Activated T-cell treated with anti-CD3 and anti-CD28 coated beads for 48 hours (primary cell): ENCODE measurements at regions not wholly inside any gene's neighbourhood (a gene's known extent, or its start where the extent isn't known, plus 50 kb on each side); places are given as distances from the start of the nearest gene placed in this dataset.

Experiments
- DNase-seq: peaks from one replicate; pipeline ENCODE4 v3.0.0-alpha.2; 2020; ENCODE audit warnings: low read depth

DNA sequence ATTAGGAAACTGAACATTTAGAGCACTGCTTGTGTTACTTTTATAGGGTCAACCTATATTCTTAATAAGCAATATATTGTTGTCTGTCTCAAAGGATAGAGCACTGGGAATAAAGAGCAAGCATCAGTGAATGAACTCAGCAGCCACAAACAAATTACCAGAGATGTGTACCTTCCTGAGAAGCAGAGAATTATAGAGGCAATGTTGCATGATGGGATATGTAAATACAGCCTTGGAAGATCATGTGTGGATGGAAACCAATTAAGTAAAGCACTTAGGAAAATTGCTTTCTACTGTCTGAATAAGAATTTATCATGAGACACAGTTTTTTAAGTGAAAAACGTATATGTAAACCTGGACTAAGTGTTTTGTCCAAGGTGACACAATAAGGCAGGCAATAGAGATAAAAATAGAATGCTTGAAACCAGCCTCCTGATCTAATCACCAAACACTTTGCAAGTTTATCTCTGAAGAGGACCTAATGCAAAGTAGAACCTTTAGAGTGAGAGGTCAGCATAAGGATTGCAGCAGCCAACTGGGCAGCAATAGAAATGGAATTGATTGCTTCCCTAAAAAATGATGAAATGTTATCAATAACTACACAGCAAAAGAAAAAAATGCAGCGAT, 848.0 kb downstream of the TUSC7 start:
- no peak for DNase-seq

DNA sequence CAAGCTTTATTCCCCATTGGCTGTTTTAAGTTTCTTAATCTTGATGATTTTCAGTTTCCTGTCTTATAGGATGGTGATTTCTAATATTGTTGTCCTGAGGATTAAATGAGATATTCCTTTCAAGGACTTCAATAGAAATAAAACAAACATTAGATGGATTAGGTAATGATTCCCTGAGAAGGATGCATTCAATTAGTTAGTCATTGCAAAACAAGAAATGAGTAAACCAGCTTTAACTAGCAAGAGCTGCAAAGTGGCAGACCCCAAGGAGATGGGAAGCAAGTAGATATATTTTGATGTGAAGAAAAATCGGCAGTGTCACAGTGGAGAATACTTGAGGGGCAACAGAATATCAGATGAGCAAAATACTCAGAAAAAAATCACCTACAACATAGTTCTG, 849.1 kb downstream of the TUSC7 start:
- no peak for DNase-seq

DNA sequence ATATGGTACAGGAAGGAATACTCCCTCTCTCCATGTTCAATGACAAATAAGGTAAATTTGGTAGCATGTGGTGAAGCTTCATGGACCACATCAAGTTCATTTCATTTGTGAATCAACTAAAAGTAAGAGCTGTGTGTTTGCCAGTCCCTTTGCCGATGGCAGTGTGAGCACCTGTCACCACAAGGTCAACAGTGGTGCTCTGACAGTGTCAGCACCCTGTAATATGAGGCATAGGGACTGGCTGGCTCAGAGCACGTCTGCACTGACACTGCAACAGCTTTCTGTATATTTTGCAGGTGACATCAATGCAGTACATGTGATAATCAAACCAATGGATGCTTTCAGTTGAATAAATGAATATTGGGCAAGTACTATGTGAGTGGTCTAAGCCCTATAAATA, 852.4 kb downstream of the TUSC7 start:
- no peak for DNase-seq

DNA sequence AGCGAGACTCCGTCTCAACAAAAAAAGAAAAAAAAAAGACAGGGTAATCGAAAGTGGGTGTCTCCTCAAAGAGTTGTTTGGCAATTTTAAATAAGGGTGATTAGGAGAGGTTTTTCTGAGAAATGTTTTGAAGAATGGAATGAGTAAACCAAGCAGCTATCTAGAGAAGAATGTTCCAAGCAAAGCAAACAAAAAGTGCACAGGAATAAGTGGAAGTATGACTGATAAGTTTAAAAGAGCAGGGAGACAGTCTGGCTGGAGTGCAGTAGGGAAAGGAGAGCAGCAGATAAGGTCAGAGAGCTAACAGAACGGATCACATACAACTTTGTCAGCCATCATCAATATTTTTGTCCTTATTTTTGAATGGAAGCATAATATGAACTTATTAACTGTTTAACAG, 853.5 kb downstream of the TUSC7 start:
- no peak for DNase-seq

DNA sequence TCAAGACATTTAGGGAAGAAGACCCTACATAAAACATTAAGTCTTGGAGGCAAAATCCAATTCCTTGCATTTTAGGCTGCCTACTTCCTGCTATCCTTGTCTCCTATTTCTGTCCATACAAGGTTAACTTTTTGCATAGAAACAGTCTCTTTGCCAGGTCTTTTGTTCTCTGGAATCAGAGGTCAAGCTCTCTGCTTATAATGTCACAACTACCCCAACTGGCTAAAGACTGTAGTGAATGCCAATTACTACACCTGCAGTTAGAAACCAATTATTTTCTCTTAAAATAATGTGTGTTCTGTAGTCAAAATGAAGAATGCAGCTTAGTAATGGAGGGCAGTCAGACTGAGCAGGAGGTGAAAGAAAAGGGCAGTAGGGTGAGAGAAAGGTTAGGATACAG, 856.2 kb downstream of the TUSC7 start:
- DNase-seq: no peak

DNA sequence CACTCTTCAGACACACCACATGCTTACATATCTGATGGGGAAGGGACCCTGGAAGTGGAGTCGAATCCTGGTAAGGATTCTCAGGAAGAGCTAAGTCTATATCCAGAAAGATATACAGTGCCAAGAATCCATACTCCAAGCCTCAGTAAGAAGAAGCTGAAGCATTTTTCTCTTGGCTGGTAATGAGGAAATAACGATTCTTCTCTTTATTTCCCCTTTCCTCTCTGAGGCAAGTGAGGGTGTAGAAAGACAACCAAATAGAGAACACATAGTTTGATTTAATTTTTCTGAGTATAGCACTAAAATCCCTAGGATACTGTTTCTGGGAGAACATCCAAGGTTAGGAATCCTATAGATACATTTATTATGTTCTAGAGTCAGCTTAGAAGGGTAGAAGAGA, 857.3 kb downstream of the TUSC7 start:
- no peak for DNase-seq

DNA sequence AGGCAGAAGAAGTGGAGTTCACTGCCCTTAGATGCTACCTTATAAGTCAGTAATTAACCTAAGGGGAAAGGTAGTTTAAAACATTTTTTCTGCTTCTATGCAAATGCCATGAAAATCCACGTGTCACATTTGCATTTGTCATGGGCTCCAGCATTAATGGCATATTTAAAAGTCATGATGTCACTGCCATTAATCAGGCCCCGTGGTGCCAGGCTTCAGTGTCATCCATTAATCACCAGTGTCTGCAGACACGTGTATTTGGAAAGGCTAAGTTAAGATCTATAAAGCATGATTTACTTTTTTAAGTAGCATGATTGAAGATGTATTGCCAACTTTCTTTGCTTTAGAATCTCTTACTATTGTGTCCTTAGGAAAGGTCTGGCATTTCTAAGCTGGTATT, 857.8 kb downstream of the TUSC7 start:
- no peak for DNase-seq

DNA sequence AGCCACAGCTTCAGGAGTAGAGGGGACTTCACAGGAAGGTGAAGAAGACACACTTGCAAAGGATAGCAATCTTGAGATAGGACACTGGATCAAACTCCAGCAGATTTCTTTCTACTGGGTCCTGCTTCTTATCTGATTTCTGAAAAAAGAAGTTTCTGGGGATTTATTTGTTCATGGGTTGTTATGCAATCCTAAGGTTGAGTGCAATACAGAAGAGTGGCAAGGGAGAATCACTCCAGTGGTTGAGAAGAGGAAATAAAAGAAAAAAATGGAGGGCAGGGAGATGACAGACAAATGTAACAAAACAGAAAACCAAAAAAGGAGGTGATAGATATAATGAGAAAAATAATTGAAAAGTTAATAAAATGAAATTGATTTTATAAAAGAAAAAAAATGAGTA, 858.3 kb downstream of the TUSC7 start:
- DNase-seq: no peak

DNA sequence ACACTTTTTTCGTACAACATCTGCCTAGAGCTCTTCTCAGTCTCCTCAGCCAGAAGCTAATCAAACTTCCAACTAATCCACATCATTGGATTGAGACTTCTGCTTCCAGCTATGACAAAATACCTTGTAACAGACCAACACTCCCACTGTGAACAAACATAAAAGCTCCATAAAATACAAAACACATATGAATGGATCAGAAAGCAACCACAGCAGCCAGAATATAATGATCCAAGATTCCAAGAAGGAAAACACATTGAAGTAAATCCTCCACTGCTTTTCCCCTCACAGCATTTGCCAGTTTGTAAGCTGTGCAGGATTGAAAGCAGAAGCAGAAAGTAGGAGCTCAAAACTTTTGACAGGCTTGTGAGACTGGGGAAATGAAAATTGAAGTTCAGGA, 863.2 kb downstream of the TUSC7 start:
- DNase-seq: no peak

DNA sequence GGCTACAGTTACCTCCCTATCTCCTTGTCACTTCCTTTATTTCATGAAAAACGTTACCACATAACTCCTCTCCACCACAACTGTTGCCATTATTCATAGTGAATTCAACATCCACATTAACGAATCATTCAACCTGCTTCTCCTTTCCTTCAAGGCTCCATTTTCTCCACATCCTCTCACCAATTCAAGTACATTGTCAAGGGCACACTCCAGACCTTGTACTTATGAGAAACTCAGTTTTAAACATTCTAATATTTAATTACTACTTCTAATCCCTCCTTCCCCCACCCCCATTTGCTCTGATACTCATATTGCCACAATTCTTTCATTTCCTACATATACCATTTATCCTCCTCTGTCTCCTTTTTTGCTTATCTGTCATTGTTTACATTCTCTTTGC, 871.2 kb downstream of the TUSC7 start:
- no peak for DNase-seq

DNA sequence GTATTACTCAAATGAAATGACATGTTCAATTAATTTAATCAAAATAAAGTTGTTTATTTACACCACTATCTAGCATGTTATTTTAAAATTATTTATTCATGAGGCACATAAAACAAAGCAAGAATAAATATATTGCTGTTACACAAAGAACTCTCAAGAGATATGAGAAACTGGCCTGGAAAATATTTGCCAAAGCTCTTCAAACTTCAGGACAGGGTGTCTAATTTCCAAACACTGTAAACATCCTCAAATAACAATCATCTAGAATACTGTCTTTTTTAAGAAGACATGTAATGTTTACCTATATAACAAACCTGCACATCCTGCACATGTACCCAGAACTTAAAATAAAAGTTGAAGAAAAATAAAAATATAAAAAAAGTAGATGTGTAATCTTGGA, 876.6 kb downstream of the TUSC7 start:
- no peak for DNase-seq

DNA sequence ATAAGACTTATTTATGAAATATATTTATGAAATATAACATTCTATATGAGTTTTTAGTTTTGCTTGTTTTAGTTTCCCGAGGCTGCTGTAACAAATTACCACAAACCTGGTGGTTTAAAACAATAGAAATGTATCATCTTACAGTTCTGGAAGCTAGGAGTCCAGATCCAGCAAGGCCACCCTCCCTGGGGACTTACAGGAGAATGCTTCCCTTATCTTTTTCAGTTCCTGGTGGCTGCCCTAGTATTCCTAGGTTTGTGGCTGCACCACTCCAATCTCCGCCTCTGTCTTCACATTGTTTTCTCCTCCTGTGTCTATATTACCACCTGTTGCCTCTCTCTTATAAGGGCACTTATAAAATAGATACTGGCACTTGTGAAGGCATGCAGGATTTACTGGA, 877.8 kb downstream of the TUSC7 start:
- no peak for DNase-seq

DNA sequence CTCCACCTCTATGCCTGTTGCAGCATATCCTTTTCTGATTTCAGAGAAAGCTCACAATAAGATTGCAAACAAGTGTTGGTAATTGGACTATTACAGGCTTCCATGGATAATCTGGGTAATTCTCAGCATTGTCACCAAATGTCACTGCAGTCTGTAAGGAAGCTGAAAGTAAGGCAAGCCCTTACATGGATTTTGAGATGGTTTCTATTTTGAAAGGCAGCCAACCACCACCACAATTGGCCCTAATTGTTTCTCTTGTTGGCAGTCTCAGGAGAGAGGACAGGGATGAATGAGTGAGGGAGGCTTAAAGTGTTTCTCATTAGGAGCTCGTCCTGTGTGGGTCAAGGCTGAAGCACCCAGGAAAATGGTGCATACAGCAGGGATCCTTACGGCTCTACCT, 879.9 kb downstream of the TUSC7 start:
- no peak for DNase-seq

DNA sequence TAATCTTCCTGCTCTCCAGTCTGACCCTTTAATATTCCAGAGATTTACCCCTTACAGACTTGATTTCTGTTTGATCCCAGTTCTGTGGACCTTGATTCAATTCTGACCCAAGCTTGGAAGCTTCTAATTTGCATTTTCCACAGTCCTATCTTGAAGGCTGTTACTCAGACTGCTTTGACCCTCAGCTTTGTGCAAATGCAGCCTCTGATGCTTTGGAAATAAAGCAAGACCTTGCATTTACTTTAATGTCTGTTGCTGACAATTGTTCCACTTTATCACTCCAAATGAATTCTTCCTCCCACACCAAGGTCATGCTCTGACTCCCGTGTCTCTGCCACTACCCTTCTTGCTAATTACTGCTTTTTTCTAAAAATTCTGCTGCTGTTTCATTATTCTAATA, 886.0 kb downstream of the TUSC7 start:
- no peak for DNase-seq

DNA sequence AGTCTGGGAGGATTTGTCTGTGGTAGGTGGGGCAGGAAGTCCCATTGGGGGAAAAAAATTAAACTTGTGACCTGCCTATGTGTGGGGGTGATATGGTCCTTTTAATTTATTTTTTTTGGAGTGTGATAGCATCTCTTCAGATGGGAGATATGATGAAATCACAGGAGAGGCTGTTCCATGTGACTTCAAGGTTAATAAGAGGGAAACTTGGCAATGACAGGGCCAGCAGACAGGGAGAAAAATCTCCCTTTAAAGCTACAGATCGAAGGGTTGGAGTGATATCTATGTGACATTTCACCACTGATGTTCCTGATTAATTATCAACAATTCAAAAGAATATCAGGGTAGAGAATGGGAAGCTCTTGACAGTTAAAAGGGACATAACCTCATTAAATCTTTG, 886.9 kb downstream of the TUSC7 start:
- no peak for DNase-seq

DNA sequence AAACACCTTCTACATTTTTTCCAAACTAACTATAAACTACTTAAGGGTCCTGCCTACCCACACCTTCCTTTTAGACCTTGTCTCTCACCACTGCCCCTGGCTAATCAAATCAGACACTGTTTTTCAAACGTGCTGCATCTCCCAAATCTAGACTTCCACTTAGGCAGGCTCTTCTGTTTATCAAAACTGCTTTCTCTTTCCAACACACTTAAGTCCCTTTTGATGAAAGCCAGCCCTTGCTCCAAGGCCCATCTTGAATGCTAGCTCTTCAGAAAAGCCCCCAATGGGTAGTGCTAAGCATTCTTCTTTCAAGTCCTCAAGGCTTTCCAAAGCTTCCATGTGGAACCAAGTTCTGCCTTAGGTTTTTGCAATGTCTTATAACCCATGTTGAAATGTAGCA, 888.3 kb downstream of the TUSC7 start:
- DNase-seq: no peak

DNA sequence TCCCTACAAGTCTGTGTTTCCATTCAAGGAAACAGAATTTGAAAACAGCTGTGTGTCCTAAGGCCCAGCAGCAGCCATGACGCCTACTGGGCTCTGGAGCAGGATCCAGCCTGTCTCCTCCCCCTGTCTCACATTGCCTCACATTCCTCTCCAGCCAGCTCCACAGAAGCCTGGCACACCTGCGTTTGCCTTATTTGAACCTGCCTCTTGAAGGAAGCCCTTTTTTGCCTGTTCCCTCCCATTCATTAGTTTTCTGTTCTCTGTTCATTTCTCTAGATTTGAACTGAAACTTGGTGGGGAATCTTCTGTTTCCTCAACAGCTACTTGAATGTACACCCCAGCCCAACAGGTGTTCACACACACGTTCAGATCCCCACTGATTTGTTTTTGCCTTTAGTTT, 890.5 kb downstream of the TUSC7 start:
- no peak for DNase-seq

DNA sequence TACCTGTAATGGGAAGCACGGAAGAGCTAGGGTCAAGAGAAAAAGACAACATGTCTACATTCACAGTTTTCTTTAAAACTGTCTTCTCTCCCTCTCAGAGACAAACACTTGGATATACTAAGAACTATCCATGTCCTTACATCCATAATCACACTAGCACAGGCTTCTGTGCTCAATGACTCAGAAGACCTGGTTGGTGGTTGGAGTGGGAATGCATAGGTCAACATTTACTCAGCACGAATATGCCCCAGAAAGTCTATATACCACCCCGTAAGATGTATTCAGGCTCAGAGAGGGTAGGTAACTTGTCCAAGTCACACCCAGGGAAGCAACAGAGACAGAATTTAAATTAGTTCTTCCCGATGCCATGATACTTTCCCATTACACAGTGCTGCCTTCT, 891.1 kb downstream of the TUSC7 start:
- DNase-seq: no peak

DNA sequence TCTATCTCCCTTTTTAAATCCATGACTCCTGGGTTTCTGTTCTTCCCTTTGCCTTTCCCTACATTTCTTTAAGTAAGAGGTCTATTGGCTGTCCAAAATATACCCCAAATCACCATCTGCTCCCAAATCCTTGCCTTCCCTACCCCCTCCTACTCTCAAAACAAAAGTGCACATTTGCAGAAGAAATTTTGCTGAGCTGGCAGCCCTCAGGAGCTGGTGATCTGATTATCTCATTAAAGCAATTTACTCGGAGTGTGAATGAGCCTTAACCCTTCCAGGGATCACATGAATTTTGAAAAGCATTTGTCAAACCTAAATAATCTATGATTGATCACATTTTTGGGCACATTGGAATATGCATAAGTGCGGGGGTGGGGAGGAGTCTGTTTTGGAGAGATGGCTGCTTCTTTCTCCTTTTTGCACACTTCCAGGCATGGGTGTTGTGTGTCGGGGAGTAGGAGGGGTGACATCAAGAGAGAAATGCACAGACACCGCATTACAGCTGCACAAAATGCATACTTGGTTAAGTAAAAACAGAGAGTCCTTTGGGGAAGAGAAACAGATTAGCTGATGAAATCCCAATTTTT, 892.6 kb downstream of the TUSC7 start:
- no peak for DNase-seq

DNA sequence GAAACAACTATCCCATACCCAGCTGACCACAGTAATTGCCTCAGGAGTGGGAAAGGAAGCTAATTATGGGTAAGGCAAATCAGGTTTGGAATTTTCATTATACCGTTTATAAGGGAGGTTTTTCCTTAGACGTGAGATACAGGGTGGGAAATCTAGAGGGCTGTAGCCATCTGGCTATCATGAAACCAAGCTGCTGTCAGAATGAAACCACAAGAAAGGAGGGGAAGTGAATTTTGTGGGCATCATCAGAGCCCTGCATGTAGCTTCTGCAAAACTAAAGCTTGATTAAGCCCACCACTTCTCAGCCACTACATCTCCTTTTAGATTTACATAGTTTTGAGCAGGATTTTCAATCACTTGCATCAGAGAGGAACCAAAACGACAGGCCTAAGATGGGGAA, 893.5 kb downstream of the TUSC7 start:
- DNase-seq: no peak

DNA sequence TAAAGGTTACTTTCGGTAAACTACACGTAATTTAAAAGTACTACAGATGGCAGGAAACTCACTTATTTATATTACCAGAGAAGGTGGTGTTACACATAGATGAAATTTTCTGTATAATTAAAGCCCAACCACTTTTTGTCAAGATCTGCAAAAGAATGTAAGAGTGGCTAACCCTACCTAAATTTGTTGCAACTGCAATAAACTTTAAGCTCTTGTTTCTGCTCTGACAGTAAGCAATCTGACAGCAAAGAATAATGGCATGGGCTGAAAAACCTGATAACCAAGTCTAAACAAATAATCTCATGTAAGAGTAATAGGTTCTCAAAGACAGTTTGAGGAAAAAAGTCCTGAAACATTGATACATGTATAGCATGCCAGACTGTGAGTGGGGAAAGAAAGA, 897.3 kb downstream of the TUSC7 start:
- DNase-seq: no peak

DNA sequence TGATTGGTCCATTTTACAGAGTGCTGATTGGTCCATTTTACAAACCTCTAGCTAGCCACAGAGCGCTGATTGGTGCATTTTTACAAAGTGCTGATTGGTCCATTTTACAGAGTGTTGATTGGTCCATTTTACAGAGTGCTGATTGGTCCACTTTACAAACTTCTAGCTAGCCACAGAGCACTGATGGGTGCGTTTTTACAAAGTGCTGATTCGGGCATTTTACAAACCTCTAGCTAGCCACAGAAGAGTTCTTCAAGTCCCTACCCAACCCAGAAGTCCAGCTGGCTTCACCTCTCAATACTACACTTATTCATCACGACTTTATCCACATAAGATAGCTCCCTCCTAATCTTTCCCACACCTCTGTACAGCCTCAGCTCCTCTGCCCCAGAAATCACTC, 899.8 kb downstream of the TUSC7 start:
- no peak for DNase-seq

DNA sequence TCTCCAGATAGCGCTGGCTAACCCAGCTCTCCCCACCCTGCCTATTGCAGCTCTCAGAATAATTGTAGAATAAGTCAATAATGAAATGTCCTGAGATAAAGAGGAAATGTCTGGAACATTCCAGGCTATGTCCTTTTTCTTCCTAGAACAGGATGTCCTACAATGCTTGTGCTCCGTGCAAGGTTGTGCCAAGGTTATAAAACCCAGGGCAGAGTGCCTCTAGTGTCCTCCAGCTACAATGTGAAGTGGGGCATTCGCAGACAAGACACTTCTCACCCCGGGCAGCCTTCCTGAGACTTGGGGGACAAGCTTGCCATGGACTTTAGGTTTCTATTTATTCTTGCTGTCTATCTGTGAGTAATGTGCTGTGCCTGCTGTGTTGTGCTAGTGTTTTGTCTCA, 900.6 kb downstream of the TUSC7 start:
- DNase-seq: no peak

DNA sequence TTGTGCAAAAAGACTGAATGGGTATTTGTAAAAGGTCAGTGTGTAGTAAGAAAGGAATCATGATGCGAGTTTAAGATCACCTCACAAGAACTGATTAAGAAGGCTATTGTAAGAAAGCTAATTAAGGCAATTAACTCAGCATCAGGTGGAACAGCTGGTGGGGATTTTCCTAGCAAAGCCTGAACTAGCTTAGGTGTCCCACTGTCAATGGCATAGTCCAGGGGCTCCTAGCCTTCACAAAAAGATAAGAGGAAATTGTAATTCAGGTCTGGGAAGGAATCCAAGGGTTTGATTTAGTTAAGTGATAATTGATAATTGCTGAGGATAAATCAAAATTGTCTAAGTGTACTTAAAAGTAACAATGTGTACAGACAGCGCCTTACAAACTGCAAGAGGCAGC, 901.6 kb downstream of the TUSC7 start:
- no peak for DNase-seq

DNA sequence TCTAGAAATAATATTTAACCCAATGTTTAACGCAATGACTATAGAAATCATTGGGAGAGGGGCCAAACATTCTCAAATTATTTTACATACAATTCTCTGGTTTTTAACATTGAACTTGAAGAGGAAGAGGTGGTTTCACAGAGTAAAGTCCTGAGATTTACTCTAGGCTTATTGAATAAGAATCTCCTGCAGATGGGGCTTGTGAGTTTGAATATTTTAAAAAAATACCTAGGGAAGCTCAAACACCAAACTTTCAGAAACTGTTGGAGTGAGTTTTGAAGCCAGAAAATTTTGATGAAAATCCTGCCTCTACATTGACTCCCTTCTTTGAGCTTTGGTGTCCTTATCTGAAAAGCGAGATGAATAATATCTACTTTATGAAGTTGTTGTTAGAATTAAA, 906.6 kb downstream of the TUSC7 start:
- DNase-seq: no peak
